IMR-90 (cell line): ENCODE measurements at regions not wholly inside any gene's neighbourhood (a gene's known extent, or its start where the extent isn't known, plus 50 kb on each side); places are given as distances from the start of the nearest gene placed in this dataset.

Source experiments
- CEBPB ChIP-seq: IDR thresholded peaks from 2 replicates; pipeline ENCODE4 v1.6.1; 2012; ENCODE audit warnings: low read depth, low read length, improper control_type of control experiment
- CHD1 ChIP-seq: IDR thresholded peaks from 2 replicates; pipeline ENCODE4 v1.6.1; 2012; ENCODE audit warnings: low read depth, low read length, improper control_type of control experiment
- POLR2A ChIP-seq: IDR thresholded peaks from 2 replicates; pipeline ENCODE4 v1.6.1; 2012; ENCODE audit warnings: mild to moderate bottlenecking, low read depth, low read length
- RAD21 ChIP-seq: IDR thresholded peaks from 2 replicates; pipeline ENCODE4 v1.6.1; 2012; ENCODE audit warnings: low read length, improper control_type of control experiment
- TF ChIP-seq, protein P1 (sequence below): conservative IDR thresholded peaks from 2 replicates; pipeline ENCODE4 v1.5.1; 2012; ENCODE audit warnings: mild to moderate bottlenecking, low read depth, low read length, improper control_type of control experiment

DNA sequence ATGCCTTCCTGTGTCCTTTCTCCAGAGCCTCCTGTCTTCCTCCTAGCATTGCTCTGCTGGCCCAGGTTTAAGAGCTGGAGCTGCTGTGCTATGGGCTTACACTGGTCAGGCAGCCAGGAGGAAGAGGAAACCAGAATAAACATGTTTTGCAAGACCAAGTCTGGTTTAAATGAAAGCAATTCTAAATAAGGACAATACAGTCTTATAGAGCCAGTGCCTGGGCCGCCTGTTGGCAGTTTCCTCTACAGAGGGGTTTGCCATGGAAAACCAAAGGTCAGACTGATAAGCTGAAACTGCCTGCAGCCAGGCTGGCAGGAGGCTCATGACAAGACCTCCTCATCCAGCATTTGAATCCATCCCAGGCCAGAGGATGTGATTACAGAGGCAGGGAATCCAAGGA lies 92.9 kb upstream of the FGGY start:
- TF ChIP-seq RAD21 (no peak), CEBPB (no peak), CHD1 (no peak), POLR2A (no peak)
- TF ChIP-seq, protein P1, sequence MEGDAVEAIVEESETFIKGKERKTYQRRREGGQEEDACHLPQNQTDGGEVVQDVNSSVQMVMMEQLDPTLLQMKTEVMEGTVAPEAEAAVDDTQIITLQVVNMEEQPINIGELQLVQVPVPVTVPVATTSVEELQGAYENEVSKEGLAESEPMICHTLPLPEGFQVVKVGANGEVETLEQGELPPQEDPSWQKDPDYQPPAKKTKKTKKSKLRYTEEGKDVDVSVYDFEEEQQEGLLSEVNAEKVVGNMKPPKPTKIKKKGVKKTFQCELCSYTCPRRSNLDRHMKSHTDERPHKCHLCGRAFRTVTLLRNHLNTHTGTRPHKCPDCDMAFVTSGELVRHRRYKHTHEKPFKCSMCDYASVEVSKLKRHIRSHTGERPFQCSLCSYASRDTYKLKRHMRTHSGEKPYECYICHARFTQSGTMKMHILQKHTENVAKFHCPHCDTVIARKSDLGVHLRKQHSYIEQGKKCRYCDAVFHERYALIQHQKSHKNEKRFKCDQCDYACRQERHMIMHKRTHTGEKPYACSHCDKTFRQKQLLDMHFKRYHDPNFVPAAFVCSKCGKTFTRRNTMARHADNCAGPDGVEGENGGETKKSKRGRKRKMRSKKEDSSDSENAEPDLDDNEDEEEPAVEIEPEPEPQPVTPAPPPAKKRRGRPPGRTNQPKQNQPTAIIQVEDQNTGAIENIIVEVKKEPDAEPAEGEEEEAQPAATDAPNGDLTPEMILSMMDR: no peak
